HG02759 (cell line): ENCODE measurements at regions not wholly inside any gene's neighbourhood (a gene's known extent, or its start where the extent isn't known, plus 50 kb on each side); places are given as distances from the start of the nearest gene placed in this dataset.

Source experiments
- ATAC-seq: cut with Tn5 transposase; IDR thresholded peaks from one replicate; pipeline ENCODE4 v1.9.1; 2021; ENCODE audit warnings: mild to moderate bottlenecking, moderate library complexity; ENCODE audit not compliant: unreplicated experiment

GRCh38 chr17:413706-414380 is 61.2 kb upstream of the RPH3AL start:
- no peak for ATAC-seq

- no peak for ATAC-seq
Observed at GRCh38 chr17:413016-413350, 60.4 kb upstream of the RPH3AL start.

GRCh38 chr17:412211-413015 is 59.8 kb upstream of the RPH3AL start:
- ATAC-seq, result no peak

- no peak for ATAC-seq
Observed at GRCh38 chr17:411421-412120, 59.0 kb upstream of the RPH3AL start.

GRCh38 chr17:410543-411401 is 58.2 kb upstream of the RPH3AL start:
- peak; percentile 14 for ATAC-seq

- ATAC-seq, result peak; percentile 92
Observed at GRCh38 chr17:409848-410542, 57.4 kb upstream of the RPH3AL start.

- ATAC-seq, result no peak
Observed at GRCh38 chr17:409308-409847, 56.8 kb upstream of the RPH3AL start.

- ATAC-seq, result no peak
Observed at GRCh38 chr17:404703-405102, 52.1 kb upstream of the RPH3AL start.
